ENCODE measurements at regions not wholly inside any gene's neighbourhood (a gene's known extent, or its start where the extent isn't known, plus 50 kb on each side); places are given as distances from the start of the nearest gene placed in this dataset.
"Not testable (repeated sequence)": the region's sequence is repeated elsewhere in the genome, so short reads cannot be mapped to it uniquely, and the experiment has no call there.

DNA sequence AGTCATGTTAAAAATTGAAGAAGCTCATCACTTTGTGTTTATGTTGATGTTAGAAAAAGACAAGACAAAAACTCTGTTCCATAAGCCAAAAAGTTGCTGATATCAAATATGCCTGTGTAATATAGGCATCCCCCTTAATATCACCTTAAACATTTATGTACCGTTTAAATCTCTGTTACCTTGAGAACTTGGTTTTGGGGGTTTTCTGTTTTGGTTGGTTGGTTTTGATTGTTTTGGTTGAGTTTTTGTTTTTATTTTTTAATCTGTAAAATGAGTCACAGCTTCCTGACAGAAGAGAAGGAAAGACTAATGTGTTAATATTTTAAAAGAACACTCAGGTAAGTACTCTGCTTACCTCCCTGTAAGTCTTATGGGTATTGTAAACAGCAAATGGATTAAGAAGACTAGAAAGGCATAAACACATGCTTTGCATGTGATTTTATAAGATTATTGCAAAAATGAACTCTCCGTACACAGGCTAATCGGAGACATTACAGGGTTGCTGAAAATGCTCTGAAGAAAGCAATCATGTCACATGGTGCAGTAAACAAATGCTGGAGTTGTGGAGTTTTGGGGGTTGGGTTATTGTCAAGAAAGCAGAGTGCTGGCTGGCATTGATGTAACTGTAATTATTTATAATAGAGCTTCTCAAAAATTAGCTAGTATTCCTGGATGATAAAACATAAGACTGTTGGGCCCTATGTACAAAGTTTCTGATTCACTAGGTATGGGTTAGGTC is 69.5 kb upstream of the MBNL1 start:
- no peak for DNase-seq

DNA sequence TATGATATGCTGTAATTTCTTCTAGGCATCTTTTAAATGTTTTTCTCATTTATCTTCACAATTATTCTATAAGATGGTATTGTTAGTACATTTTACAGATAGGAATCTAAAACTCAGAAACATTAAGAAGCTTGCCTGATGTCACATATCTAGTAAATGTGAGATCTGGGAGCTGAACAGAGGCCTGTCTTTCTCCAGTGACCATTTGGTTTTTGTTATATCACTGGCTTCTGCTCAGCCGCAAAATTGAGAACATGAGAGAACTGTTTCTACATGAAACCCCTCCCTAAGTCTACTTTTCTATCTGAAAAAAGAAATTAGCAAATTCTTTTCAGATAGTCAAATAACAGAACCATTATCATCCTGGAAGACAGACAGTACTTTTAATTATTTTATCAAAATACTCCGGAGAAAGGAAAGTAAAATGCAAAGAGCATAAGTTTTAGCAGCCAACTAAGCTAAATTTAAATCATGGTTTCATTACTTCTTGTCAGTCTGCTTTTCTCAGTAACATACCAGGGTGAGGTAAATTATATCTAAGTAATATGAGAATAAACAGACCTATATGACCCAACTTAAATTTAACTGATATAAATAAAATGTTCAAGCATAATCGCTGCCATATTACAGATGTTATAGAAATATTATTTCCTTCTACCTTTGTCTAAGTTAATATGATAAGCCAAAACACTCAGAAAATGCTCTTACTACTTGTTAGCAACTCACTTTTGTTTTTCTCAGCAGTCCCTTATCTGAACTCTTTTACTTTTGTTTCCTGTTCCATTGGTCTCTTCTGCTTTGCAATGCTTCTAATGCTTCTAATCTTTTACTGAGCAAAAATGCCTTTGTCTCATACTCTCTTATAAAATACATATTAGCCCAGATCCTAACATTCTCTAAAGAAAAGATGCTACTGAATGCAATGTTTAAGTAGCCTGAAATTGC is 68.0 kb upstream of the MBNL1 start:
- DNase-seq: no peak

GRCh38 chr3:152202976-152203626 is 65.6 kb upstream of the MBNL1 start:
- no peak for DNase-seq

GRCh38 chr3:152203652-152204051 is 65.1 kb upstream of the MBNL1 start:
- DNase-seq: no peak

- DNase-seq: no peak
Measured at GRCh38 chr3:152204218-152204617, 64.5 kb upstream of the MBNL1 start.

DNA sequence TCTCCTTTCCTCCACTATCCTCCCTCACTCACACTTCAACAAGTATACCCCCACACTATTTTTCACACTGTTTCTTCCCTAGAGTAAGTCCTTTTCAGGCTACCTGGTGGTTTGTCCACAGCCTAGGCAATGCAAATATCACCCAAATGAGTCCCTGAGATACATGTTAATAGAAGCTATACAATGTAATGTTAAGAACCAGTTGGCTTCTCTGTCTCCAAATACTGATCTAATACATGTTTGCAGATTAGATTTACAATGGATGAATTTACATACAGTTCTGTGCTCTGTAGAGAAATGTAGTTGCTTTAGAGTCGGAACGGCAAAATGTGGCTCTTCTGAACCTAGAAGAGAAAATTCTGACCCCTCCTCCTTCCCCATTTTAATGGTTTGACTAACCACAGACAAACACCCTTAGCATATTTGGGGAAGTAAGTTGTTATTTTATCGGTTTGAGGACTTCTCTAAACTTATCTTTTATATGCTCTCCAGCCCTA is 63.6 kb upstream of the MBNL1 start:
- DNase-seq: peak; percentile 91

GRCh38 chr3:152206243-152206760 is 62.4 kb upstream of the MBNL1 start:
- no peak for DNase-seq

- no peak for DNase-seq
Measured at GRCh38 chr3:152208439-152208838, 60.3 kb upstream of the MBNL1 start.

DNA sequence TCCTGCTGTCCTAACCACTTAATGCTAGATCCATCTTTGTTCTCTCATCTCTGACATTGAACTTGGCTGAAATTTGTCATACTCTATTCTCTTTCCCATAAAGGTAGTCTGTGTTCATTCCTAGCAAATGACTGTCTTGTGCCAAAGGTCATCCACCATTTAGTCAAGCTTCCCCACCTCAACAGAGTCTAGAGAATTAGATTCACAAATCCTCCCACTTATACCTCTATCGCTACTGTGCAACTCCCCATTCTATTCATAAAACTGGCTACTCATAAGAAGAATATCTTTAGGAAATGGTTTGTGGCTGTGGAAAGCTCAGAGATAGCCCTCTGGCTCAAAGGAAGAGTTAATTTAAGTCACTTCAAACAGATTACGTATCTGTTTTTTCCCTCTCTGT is 59.7 kb upstream of the MBNL1 start:
- no peak for DNase-seq

DNA sequence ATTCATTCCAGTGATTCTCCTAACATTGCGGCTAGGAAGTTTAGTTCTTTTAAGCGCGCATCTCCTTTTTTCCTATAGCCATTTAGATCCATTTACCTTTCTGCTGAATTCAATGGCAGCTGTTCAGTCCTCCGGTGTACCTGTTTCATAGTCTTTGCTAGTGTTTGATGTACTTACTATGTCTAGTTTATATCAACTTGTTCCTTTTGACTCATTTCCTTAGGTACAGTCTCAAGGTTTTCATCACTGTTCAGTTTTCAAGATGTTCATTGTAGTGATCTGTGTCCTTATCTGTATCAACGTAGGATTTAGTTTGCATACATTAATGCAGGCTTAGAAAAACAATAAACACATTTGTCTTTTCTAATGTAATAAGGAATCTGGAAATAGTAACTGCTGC is 59.0 kb upstream of the MBNL1 start:
- no peak for DNase-seq

DNA sequence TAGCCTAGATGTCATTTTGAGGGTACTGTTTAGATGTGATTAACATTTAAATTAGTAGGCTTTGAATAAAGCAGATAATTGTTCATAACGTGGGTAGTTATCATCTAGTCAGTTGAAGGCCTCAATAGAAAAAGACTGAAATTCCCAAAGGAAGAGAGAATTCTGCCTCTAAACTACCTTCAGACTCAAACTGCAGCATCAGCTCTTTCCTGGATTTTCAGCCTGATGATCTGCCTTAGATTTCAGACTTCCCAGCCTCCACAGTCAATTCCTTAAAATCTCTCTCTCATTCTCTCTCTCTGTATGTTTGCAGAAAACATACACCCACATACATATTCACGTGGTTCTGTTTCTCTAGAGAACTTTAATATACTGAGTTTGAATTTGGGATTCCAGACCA is 58.0 kb upstream of the MBNL1 start:
- DNase-seq: no peak

- DNase-seq: no peak
Measured at GRCh38 chr3:152211655-152212054, 57.1 kb upstream of the MBNL1 start.

DNA sequence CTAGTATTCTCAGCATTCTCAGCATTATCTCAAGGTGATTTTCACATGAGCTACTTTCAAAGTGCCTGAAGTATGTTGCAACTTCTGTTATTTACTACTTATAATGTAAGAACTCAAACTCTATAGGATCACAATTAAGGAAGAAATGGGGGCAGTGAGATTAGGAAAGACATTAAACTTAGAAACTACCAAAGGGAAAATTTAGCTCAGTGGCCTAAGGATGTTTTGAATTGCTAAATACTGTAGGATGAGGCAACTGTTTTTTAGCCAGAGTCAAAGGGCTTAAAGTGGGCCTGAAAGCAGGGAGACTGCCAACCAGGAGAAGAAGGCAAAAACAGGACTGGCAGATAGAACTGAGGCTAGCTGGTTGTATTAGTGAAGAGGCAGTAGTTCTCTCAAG is 55.5 kb upstream of the MBNL1 start:
- peak; percentile 30 for DNase-seq

DNA sequence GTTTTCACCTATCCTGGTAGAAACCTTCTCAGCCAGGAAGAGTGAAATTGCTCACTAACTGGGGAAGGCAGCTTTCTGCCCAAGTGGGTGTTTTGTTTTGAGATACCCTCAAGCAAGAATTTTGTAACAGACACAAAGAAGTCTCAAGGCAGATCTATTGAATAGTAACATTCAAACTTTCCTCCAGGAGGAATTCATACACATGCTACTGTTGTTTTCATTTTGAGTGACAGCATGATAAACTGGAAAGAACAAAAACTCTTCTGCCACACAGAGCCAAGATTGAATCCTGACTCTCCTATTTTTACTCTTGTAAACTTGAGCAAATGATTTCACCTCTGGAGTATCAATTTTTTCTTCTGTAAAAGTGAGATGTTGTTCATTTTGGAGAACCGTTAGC is 54.8 kb upstream of the MBNL1 start:
- DNase-seq: no peak

DNA sequence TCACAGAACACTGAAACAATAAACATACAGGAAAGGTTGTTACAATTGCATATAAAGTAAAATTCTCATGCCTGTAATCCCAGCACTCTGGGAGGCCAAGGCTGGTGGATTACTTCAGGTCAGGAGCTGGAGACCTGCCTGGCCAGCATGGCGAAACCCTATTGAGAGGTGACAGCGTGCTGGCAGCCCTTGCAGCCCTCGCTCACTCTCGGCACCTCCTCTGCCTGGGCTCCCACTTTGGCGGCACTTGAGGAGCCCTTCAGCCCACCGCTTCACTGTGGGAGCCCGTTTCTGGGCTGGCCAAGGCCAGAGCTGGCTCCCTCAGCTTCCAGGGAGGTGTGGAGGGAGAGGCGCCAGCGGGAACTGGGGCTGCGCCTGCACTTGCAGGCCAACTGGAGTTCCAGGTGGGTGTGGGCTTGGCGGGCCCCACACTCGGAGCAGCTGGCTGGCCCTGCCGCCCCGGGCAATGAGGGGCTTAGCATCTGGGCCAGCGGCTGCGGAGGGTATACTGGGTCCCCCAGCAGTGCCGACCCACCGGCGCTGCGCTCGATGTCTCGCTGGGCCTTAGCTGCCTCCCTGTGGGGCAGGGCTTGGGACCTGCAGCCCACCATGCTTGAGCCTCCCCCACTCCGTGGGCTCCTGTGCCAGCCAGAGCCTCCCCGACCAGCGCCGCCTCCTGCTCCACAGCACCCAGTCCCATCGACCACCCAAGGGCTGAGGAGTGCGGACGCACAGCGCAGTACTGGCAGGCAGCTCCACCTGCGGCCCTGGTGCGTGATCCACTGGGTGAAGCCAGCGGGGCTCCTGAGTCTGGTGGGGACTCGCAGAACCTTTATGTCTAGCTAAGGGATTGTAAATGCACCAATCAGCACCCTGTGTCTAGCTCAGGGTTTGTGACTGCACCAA is 51.5 kb upstream of the MBNL1 start:
- DNase-seq: not testable (repeated sequence)

DNA sequence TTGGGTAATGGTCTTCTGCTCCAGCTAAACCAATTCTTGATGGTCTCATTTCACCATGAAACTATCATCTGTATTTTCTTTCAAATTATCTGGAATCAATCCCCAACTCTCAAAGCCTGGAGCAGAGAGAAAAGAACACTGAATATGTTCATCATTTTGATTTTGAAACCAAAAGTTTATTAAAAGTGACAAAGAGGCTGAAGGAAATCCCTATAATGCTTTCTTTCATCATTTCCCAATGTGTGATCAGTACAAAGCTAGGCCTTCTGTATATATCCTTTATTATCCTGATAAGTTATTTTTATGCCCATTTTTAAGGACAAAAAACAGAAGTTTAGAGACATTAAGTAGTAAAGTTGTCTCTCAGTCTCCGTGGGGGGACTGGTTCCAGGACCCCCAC is 50.1 kb upstream of the MBNL1 start:
- DNase-seq: no peak

All from SIG-M5 (cell line).